Body of pancreas (tissue), 4 donors: ENCODE measurements at regions not wholly inside any gene's neighbourhood (a gene's known extent, or its start where the extent isn't known, plus 50 kb on each side); places are given as distances from the start of the nearest gene placed in this dataset.

Source experiments
- POLR2A ChIP-seq, 3 donors: fragments of 450-650 bp; IDR thresholded peaks; one replicate each; pipeline ENCODE4 v1.6.1; 2016; ENCODE audit warnings: antibody characterized with exemption in 3 of 3, mild to moderate bottlenecking in 2 of 3
- TF ChIP-seq, protein P1 (sequence below), 7 experiments: fragments of 450-650 bp in 4 of 7; fragments of 200-600 bp in 3 of 7; sonication (generic) in 3 of 7; IDR thresholded peaks; one replicate each; pipeline ENCODE4 v1.5.1; 2016 to 2019; ENCODE audit warnings: antibody characterized with exemption in 7 of 7

DNA sequence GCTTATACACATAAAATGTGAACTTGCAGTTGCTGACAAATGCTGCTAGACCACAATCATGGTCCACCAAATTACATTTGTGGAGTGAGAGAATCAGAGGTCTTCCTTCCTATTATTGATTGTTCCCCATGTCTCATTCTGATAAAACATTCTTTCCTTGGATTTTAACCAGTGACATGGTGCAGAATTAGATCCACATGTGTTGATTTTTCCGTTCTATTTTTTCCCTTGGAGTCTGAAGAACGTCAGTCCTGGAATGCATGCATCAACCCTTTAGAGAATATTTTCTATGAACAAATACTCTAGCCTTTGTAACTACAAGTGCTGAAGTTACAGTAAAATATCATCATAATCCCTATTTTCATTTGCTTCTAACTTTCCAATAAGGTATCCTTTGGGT, 170.7 kb upstream of the SPRY4 start:
- TF ChIP-seq, protein P1, sequence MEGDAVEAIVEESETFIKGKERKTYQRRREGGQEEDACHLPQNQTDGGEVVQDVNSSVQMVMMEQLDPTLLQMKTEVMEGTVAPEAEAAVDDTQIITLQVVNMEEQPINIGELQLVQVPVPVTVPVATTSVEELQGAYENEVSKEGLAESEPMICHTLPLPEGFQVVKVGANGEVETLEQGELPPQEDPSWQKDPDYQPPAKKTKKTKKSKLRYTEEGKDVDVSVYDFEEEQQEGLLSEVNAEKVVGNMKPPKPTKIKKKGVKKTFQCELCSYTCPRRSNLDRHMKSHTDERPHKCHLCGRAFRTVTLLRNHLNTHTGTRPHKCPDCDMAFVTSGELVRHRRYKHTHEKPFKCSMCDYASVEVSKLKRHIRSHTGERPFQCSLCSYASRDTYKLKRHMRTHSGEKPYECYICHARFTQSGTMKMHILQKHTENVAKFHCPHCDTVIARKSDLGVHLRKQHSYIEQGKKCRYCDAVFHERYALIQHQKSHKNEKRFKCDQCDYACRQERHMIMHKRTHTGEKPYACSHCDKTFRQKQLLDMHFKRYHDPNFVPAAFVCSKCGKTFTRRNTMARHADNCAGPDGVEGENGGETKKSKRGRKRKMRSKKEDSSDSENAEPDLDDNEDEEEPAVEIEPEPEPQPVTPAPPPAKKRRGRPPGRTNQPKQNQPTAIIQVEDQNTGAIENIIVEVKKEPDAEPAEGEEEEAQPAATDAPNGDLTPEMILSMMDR (IDR thresholded peaks at IDR 0.05): no peak
- TF ChIP-seq POLR2A (IDR thresholded peaks at IDR 0.05): no peak
